Neural progenitor cell (in vitro differentiated cells): ENCODE measurements at regions not wholly inside any gene's neighbourhood (a gene's known extent, or its start where the extent isn't known, plus 50 kb on each side); places are given as distances from the start of the nearest gene placed in this dataset.

Source experiments
- EZH2 ChIP-seq: fragments of 200-600 bp; sonication (generic); IDR thresholded peaks from 2 replicates; pipeline ENCODE4 v1.6.1; 2017; ENCODE audit warnings: antibody characterized with exemption, mild to moderate bottlenecking, moderate library complexity
- TF ChIP-seq, protein P1 (sequence below): fragments of 200-600 bp; sonication (generic); IDR thresholded peaks from 2 replicates; pipeline ENCODE4 v1.5.1; 2017; ENCODE audit warnings: antibody characterized with exemption, mild to moderate bottlenecking

GRCh38 chr4:18942874-18943273, 921.3 kb upstream of the LCORL start:
- TF ChIP-seq, protein P1, sequence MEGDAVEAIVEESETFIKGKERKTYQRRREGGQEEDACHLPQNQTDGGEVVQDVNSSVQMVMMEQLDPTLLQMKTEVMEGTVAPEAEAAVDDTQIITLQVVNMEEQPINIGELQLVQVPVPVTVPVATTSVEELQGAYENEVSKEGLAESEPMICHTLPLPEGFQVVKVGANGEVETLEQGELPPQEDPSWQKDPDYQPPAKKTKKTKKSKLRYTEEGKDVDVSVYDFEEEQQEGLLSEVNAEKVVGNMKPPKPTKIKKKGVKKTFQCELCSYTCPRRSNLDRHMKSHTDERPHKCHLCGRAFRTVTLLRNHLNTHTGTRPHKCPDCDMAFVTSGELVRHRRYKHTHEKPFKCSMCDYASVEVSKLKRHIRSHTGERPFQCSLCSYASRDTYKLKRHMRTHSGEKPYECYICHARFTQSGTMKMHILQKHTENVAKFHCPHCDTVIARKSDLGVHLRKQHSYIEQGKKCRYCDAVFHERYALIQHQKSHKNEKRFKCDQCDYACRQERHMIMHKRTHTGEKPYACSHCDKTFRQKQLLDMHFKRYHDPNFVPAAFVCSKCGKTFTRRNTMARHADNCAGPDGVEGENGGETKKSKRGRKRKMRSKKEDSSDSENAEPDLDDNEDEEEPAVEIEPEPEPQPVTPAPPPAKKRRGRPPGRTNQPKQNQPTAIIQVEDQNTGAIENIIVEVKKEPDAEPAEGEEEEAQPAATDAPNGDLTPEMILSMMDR = no peak
- TF ChIP-seq EZH2 = no peak
